CD4-positive, CD25-positive, alpha-beta regulatory T cell (primary cell): ENCODE measurements at regions not wholly inside any gene's neighbourhood (a gene's known extent, or its start where the extent isn't known, plus 50 kb on each side); places are given as distances from the start of the nearest gene placed in this dataset.

Source experiments
- ATAC-seq, 2 donors: fragments of 150-1000 bp; cut with Tn5 transposase; one replicate each; pipeline ENCODE4 v1.10.0; 2021; ENCODE audit warnings: low read depth in 2 of 2, moderate number of reproducible peaks in 2 of 2, moderate library complexity in 1 of 2
- DNase-seq, 3 donors: peaks; one replicate each; pipeline versions ENCODE4 v3.0.0 to v3.0.0-alpha.2; 2012 to 2022; ENCODE audit warnings: mixed read lengths in 1 of 3
- H3K27ac ChIP-seq: one replicate; pipeline ENCODE4 v1.7.0; 2013; ENCODE audit warnings: mild to moderate bottlenecking, low read length; ENCODE audit not compliant: insufficient read depth, poor library complexity, severe bottlenecking
- H3K27me3 ChIP-seq: one replicate; pipeline ENCODE4 v1.7.0; 2013; ENCODE audit warnings: low read length; ENCODE audit not compliant: control insufficient read depth, insufficient read depth
- H3K36me3 ChIP-seq: one replicate; pipeline ENCODE4 v1.7.0; 2013; ENCODE audit warnings: mild to moderate bottlenecking, low read length, moderate library complexity; ENCODE audit not compliant: control insufficient read depth, insufficient read depth
- H3K4me1 ChIP-seq: 2 replicates; pipeline ENCODE4 v1.7.0; 2013; ENCODE audit warnings: mild to moderate bottlenecking, low read length; ENCODE audit not compliant: insufficient read depth, control insufficient read depth, poor library complexity, severe bottlenecking
- H3K4me3 ChIP-seq: one replicate; pipeline ENCODE4 v1.7.0; 2013; ENCODE audit warnings: low read depth, mild to moderate bottlenecking, low read length, moderate library complexity
- H3K9me3 ChIP-seq, 2 experiments: 1 replicate in 1 of 2; 2 replicates in 1 of 2; pipeline ENCODE4 v1.7.0; 2013; ENCODE audit warnings: low read length in 2 of 2, mild to moderate bottlenecking in 1 of 2, moderate library complexity in 1 of 2; ENCODE audit not compliant: control insufficient read depth in 2 of 2
- H3K27ac Mint-ChIP-seq, 3 donors: one replicate each; pipeline ENCODE4 v1.8.0; 2020 to 2022; ENCODE audit warnings: mild to moderate bottlenecking in 3 of 3, mixed read lengths in 3 of 3, moderate library complexity in 2 of 3
- H3K27me3 Mint-ChIP-seq: one replicate; pipeline ENCODE4 v1.8.0; 2022; ENCODE audit warnings: mild to moderate bottlenecking, mixed read lengths
- H3K36me3 Mint-ChIP-seq: one replicate; pipeline ENCODE4 v1.8.0; 2020; ENCODE audit warnings: mixed read lengths
- H3K4me1 Mint-ChIP-seq, 4 donors: one replicate each; pipeline ENCODE4 v1.8.0; 2020 to 2022; ENCODE audit warnings: mixed read lengths in 4 of 4, mild to moderate bottlenecking in 1 of 4
- H3K4me3 Mint-ChIP-seq, 4 donors: one replicate each; pipeline ENCODE4 v1.8.0; 2020 to 2022; ENCODE audit warnings: mild to moderate bottlenecking in 4 of 4, mixed read lengths in 4 of 4, moderate library complexity in 3 of 4
- H3K9me3 Mint-ChIP-seq, 7 donors: one replicate each; pipeline ENCODE4 v1.8.0; 2020 to 2022; ENCODE audit warnings: mixed read lengths in 7 of 7, mild to moderate bottlenecking in 3 of 7, moderate library complexity in 2 of 7

DNA sequence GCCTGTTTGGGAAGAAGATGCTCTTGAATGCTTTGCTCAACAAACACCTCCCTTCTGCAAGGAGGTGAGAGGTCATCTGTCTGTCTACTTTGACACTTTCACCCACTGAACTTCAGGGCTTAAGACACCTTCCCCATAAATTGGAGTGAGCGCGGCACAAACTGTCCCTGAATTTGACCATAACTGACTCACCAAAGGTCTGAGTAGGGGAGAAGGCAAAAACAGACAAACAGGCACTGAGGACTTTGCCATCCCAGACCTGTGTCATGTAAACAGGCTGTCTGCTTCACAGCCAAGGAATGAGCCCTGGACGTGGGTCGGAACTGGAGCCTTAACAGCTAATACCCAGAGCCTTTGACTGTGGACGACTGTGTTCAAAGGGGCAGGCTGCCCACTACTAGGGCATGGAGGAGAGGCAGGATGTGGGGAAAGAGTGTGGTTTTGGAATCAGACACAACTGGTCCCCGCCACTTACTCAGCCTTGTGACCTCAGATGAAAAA lies 320.9 kb upstream of the KLF4 start:
- H3K4me1 Mint-ChIP-seq, result peaks cover 0 to 2% (median 0%) of the 10 kb centered on the region in 4 donors
- no peaks in the 10 kb centered on the region for H3K4me1 ChIP-seq
- H3K27ac Mint-ChIP-seq, result no peak overlapping the region
- no peak overlapping the region for H3K4me3 Mint-ChIP-seq
- peaks cover 0 to 5% (median 2%) of the 10 kb centered on the region in 7 donors for H3K9me3 Mint-ChIP-seq
- H3K27ac ChIP-seq, result no peak overlapping the region
- H3K4me3 ChIP-seq, result no peak overlapping the region
- H3K36me3 ChIP-seq, result no peaks in the 10 kb centered on the region
- peaks cover 0 to 4% of the 10 kb centered on the region in 2 experiments for H3K9me3 ChIP-seq
- no peaks in the 10 kb centered on the region for H3K27me3 Mint-ChIP-seq
- DNase-seq (no peak), ATAC-seq (no peak)
- no peaks in the 10 kb centered on the region for H3K27me3 ChIP-seq
- no peaks in the 10 kb centered on the region for H3K36me3 Mint-ChIP-seq

DNA sequence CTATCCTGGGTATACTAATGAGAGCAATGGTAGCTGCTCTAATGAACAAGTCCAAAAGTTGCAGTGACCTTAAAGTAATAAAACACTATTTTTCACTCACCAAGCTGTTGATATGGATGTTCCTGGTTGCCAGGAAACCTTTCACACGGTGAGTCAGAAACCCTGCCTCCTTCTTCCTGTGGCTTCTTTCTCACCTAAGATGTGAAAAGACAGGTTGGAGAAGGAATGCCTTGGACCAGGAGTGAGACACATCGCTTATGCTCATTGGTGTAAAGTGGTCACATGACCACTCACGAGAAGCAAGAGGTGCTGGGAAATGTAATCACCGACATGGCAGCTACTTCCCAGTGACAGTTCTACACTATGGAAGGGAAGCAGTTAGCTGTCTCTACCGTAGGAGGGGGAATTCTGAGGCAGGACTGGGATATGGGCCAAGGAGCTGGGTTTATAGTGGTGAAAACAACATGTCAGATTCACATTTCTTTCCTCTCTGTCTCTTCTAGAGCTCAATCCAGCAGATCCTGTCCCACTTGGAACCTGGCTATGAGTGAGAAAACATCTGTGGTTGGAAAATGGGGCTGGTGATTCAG lies 320.4 kb upstream of the KLF4 start:
- Mint-ChIP-seq H3K4me1 (peaks cover 0 to 2% (median 0%) of the 10 kb centered on the region in 4 donors), H3K4me3 (no peak overlapping the region), H3K36me3 (no peaks in the 10 kb centered on the region), H3K9me3 (peaks cover 0 to 5% (median 2%) of the 10 kb centered on the region in 7 donors), H3K27me3 (no peaks in the 10 kb centered on the region), H3K27ac (no peak overlapping the region)
- no peaks in the 10 kb centered on the region for H3K27me3 ChIP-seq
- H3K27ac ChIP-seq, result no peak overlapping the region
- DNase-seq, result no peak
- ATAC-seq, result no peak
- H3K4me1 ChIP-seq, result no peaks in the 10 kb centered on the region
- no peaks in the 10 kb centered on the region for H3K36me3 ChIP-seq
- peaks cover 0 to 4% of the 10 kb centered on the region in 2 experiments for H3K9me3 ChIP-seq
- H3K4me3 ChIP-seq, result no peak overlapping the region

GRCh38 chr9:107807183-107807582 lies 317.6 kb upstream of the KLF4 start:
- Mint-ChIP-seq H3K27me3 (no peaks in the 10 kb centered on the region), H3K36me3 (no peaks in the 10 kb centered on the region)
- no peak for ATAC-seq

GRCh38 chr9:107805201-107805600 lies 315.6 kb upstream of the KLF4 start:
- Histone ChIP-seq H3K27me3 (no peaks in the 10 kb centered on the region), H3K9me3 (no peaks in the 10 kb centered on the region), H3K27ac (no peak overlapping the region), H3K4me1 (no peaks in the 10 kb centered on the region), H3K4me3 (no peak overlapping the region), H3K36me3 (no peaks in the 10 kb centered on the region)
- Mint-ChIP-seq H3K27ac (no peak overlapping the region), H3K27me3 (no peaks in the 10 kb centered on the region), H3K4me1 (no peaks in the 10 kb centered on the region), H3K9me3 (peaks cover 0 to 5% (median 3%) of the 10 kb centered on the region in 7 donors), H3K36me3 (no peaks in the 10 kb centered on the region), H3K4me3 (no peak overlapping the region)
- ATAC-seq (no peak), DNase-seq (no peak)

More at GRCh38 chr9:107807183-107807582, 317.6 kb upstream of the KLF4 start:
- no peak overlapping the region for H3K4me3 Mint-ChIP-seq
- no peaks in the 10 kb centered on the region for H3K4me1 Mint-ChIP-seq
- H3K36me3 ChIP-seq, result no peaks in the 10 kb centered on the region
- no peaks in the 10 kb centered on the region for H3K4me1 ChIP-seq
- H3K27ac Mint-ChIP-seq, result no peak overlapping the region
- H3K27ac ChIP-seq, result no peak overlapping the region
- peaks cover 0 to 5% (median 3%) of the 10 kb centered on the region in 7 donors for H3K9me3 Mint-ChIP-seq
- no peak for DNase-seq
- H3K27me3 ChIP-seq, result no peaks in the 10 kb centered on the region
- H3K9me3 ChIP-seq, result no peaks in the 10 kb centered on the region
- no peak overlapping the region for H3K4me3 ChIP-seq

- Histone ChIP-seq H3K27ac (no peak overlapping the region), H3K36me3 (no peaks in the 10 kb centered on the region), H3K4me1 (no peaks in the 10 kb centered on the region), H3K9me3 (no peaks in the 10 kb centered on the region), H3K27me3 (no peaks in the 10 kb centered on the region), H3K4me3 (no peak overlapping the region)
- ATAC-seq, result no peak
- no peak for DNase-seq
- H3K9me3 Mint-ChIP-seq, result peaks cover 0 to 3% (median 0%) of the 10 kb centered on the region in 7 donors
- no peaks in the 10 kb centered on the region for H3K27me3 Mint-ChIP-seq
- no peaks in the 10 kb centered on the region for H3K4me1 Mint-ChIP-seq
- no peak overlapping the region for H3K4me3 Mint-ChIP-seq
- H3K36me3 Mint-ChIP-seq, result no peaks in the 10 kb centered on the region
- H3K27ac Mint-ChIP-seq, result no peak overlapping the region
These were observed 304.7 kb upstream of the KLF4 start for GRCh38 chr9:107794259-107794658.

- no peaks in the 10 kb centered on the region for H3K27me3 Mint-ChIP-seq
- H3K4me3 Mint-ChIP-seq, result no peak overlapping the region
- Histone ChIP-seq H3K27ac (no peak overlapping the region), H3K4me3 (no peak overlapping the region), H3K9me3 (no peaks in the 10 kb centered on the region), H3K36me3 (no peaks in the 10 kb centered on the region), H3K4me1 (no peaks in the 10 kb centered on the region), H3K27me3 (no peaks in the 10 kb centered on the region)
- H3K4me1 Mint-ChIP-seq, result no peaks in the 10 kb centered on the region
- ATAC-seq (no peak), DNase-seq (no peak)
- H3K36me3 Mint-ChIP-seq, result no peaks in the 10 kb centered on the region
- peaks cover 0 to 3% (median 0%) of the 10 kb centered on the region in 7 donors for H3K9me3 Mint-ChIP-seq
- H3K27ac Mint-ChIP-seq, result no peak overlapping the region
These were observed 304.0 kb upstream of the KLF4 start for GRCh38 chr9:107793541-107793940.

DNA sequence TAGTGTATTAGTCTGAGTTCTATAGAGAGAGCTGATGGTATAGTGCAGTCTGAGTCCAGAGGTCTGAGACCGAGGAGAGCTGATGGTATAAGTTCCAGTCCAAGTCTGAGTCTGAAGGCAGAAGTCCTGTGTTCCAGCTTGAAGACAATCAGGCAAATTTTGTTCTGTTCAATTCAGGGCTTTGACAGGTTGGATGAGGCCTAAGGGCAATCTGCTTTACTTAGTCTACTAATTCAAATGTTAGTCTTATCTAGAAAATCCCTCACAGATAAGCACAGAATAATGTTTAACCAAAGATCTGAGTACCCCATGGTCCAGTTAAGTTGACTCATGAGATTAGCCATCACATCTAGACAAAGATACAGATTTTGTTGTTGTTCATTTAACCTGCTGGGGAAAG lies 303.0 kb upstream of the KLF4 start:
- Histone ChIP-seq H3K4me3 (no peak overlapping the region), H3K27me3 (no peaks in the 10 kb centered on the region), H3K9me3 (no peaks in the 10 kb centered on the region), H3K4me1 (no peaks in the 10 kb centered on the region), H3K36me3 (no peaks in the 10 kb centered on the region), H3K27ac (no peak overlapping the region)
- Mint-ChIP-seq H3K27ac (no peak overlapping the region), H3K9me3 (peaks cover 0 to 3% (median 0%) of the 10 kb centered on the region in 7 donors), H3K27me3 (no peaks in the 10 kb centered on the region), H3K36me3 (no peaks in the 10 kb centered on the region), H3K4me1 (no peaks in the 10 kb centered on the region), H3K4me3 (no peak overlapping the region)
- ATAC-seq, result no peak
- no peak for DNase-seq

GRCh38 chr9:107792006-107792405 lies 302.4 kb upstream of the KLF4 start:
- no peaks in the 10 kb centered on the region for H3K27me3 Mint-ChIP-seq
- no peak for ATAC-seq
- H3K27ac Mint-ChIP-seq, result no peak overlapping the region

More at GRCh38 chr9:107792006-107792405, 302.4 kb upstream of the KLF4 start:
- no peak overlapping the region for H3K4me3 ChIP-seq
- no peaks in the 10 kb centered on the region for H3K9me3 ChIP-seq
- Mint-ChIP-seq H3K36me3 (no peaks in the 10 kb centered on the region), H3K4me1 (no peaks in the 10 kb centered on the region), H3K4me3 (no peak overlapping the region), H3K9me3 (peaks cover 0 to 3% (median 0%) of the 10 kb centered on the region in 7 donors)
- no peak overlapping the region for H3K27ac ChIP-seq
- no peaks in the 10 kb centered on the region for H3K4me1 ChIP-seq
- H3K27me3 ChIP-seq, result no peaks in the 10 kb centered on the region
- H3K36me3 ChIP-seq, result no peaks in the 10 kb centered on the region
- no peak for DNase-seq
